ENCODE measurements at regions not wholly inside any gene's neighbourhood (a gene's known extent, or its start where the extent isn't known, plus 50 kb on each side); places are given as distances from the start of the nearest gene placed in this dataset.

DNA sequence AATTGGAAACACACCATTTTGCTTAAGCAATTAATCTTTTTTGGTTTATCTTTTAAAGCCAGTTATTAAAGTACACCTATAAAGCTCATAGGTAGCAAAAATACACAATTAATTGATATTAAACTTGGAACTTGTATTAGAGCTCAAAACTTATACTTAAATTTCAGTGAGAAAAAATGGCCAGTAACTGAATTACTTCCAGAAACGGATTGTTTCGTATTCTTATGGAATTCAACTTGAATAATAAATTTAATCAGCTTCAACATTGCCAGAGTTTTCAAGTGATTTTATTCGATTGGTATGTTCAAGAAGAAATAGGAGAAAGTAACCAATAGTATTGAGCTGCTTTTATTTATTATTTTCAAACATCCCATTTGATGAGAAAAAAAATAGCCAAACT lies 112.7 kb upstream of the PDE10A start:
- TF ChIP-seq CTCF (IDR thresholded peaks at IDR 0.05; ENCODE audit: insufficient read depth, low read length, poor library complexity, severe bottlenecking): no peak
- TF ChIP-seq EZH2phosphoT487 (conservative IDR thresholded peaks at IDR 0.05; ENCODE audit: low read length): no peak

Measured in SU-DHL-6 (cell line).